ENCODE measurements at regions not wholly inside any gene's neighbourhood (a gene's known extent, or its start where the extent isn't known, plus 50 kb on each side); places are given as distances from the start of the nearest gene placed in this dataset.

GRCh38 chr12:81017792-81018191 is 60.1 kb upstream of the ACSS3 start:
- Histone ChIP-seq H3K9me3 (ENCODE audit: insufficient read depth, low read depth, low read length) (no peaks in the 10 kb centered on the region), H2AFZ (ENCODE audit: low read depth, low read length) (no peak overlapping the region), H3K4me2 (ENCODE audit: low read length) (no peak overlapping the region), H3K9ac (ENCODE audit: low read length) (no peak overlapping the region), H3K79me2 (ENCODE audit: insufficient read depth, low read length) (no peaks in the 10 kb centered on the region), H3K27ac (ENCODE audit: low read depth, low read length) (no peak overlapping the region), H4K20me1 (ENCODE audit: insufficient read depth, low read length) (no peaks in the 10 kb centered on the region), H3K36me3 (ENCODE audit: insufficient read depth, low read length) (no peaks in the 10 kb centered on the region), H3K4me1 (ENCODE audit: insufficient read depth, low read length) (no peaks in the 10 kb centered on the region), H3K27me3 (ENCODE audit: insufficient read depth, low read length) (no peaks in the 10 kb centered on the region), H3K4me3 (ENCODE audit: insufficient read depth, low read depth, low read length) (no peak overlapping the region)
- FAIRE-seq (no peak), DNase-seq (ENCODE audit: low read depth) (no peak)
- Mint-ChIP-seq H3K27me3 (ENCODE audit: low read depth, unreplicated experiment) (no peaks in the 10 kb centered on the region), H3K9me3 (ENCODE audit: unreplicated experiment) (no peaks in the 10 kb centered on the region), H3K36me3 (ENCODE audit: low read depth, unreplicated experiment) (no peaks in the 10 kb centered on the region), H3K4me3 (ENCODE audit: unreplicated experiment) (no peak overlapping the region), H3K27ac (ENCODE audit: unreplicated experiment) (no peak overlapping the region), H3K4me1 (ENCODE audit: low read depth, unreplicated experiment) (peaks cover 3% of the 10 kb centered on the region)
- TF ChIP-seq EZH2 (IDR thresholded peaks at IDR 0.05; ENCODE audit: insufficient read depth, low read length), result no peak
- TF ChIP-seq CTCF (IDR thresholded peaks at IDR 0.05; ENCODE audit: insufficient read depth, low read depth, low read length), result no peak

GRCh38 chr12:81015510-81015909 is 62.4 kb upstream of the ACSS3 start:
- Histone ChIP-seq H3K4me3 (ENCODE audit: insufficient read depth, low read depth, low read length) (no peak overlapping the region), H3K4me1 (ENCODE audit: insufficient read depth, low read length) (no peaks in the 10 kb centered on the region), H4K20me1 (ENCODE audit: insufficient read depth, low read length) (no peaks in the 10 kb centered on the region), H2AFZ (ENCODE audit: low read depth, low read length) (no peak overlapping the region), H3K9me3 (ENCODE audit: insufficient read depth, low read depth, low read length) (no peaks in the 10 kb centered on the region), H3K79me2 (ENCODE audit: insufficient read depth, low read length) (no peaks in the 10 kb centered on the region), H3K27me3 (ENCODE audit: insufficient read depth, low read length) (no peaks in the 10 kb centered on the region), H3K9ac (ENCODE audit: low read length) (no peak overlapping the region), H3K27ac (ENCODE audit: low read depth, low read length) (no peak overlapping the region), H3K4me2 (ENCODE audit: low read length) (no peak overlapping the region), H3K36me3 (ENCODE audit: insufficient read depth, low read length) (no peaks in the 10 kb centered on the region)
- H3K4me3 Mint-ChIP-seq (ENCODE audit: unreplicated experiment), result no peak overlapping the region
- H3K27me3 Mint-ChIP-seq (ENCODE audit: low read depth, unreplicated experiment), result no peaks in the 10 kb centered on the region
- no peaks in the 10 kb centered on the region for H3K9me3 Mint-ChIP-seq (ENCODE audit: unreplicated experiment)
- peaks cover 3% of the 10 kb centered on the region for H3K4me1 Mint-ChIP-seq (ENCODE audit: low read depth, unreplicated experiment)
- no peak overlapping the region for H3K27ac Mint-ChIP-seq (ENCODE audit: unreplicated experiment)
- H3K36me3 Mint-ChIP-seq (ENCODE audit: low read depth, unreplicated experiment), result no peaks in the 10 kb centered on the region
- TF ChIP-seq EZH2 (IDR thresholded peaks at IDR 0.05; ENCODE audit: insufficient read depth, low read length), result no peak
- no peak for TF ChIP-seq CTCF (IDR thresholded peaks at IDR 0.05; ENCODE audit: insufficient read depth, low read depth, low read length)
- FAIRE-seq (no peak), DNase-seq (ENCODE audit: low read depth) (no peak)

GRCh38 chr12:81010641-81011040 is 67.2 kb upstream of the ACSS3 start:
- Histone ChIP-seq H3K27me3 (ENCODE audit: insufficient read depth, low read length) (no peaks in the 10 kb centered on the region), H3K4me1 (ENCODE audit: insufficient read depth, low read length) (no peaks in the 10 kb centered on the region), H2AFZ (ENCODE audit: low read depth, low read length) (no peak overlapping the region), H4K20me1 (ENCODE audit: insufficient read depth, low read length) (no peaks in the 10 kb centered on the region), H3K4me3 (ENCODE audit: insufficient read depth, low read depth, low read length) (no peak overlapping the region), H3K4me2 (ENCODE audit: low read length) (no peak overlapping the region), H3K9me3 (ENCODE audit: insufficient read depth, low read depth, low read length) (no peaks in the 10 kb centered on the region), H3K9ac (ENCODE audit: low read length) (no peak overlapping the region), H3K79me2 (ENCODE audit: insufficient read depth, low read length) (no peaks in the 10 kb centered on the region), H3K36me3 (ENCODE audit: insufficient read depth, low read length) (no peaks in the 10 kb centered on the region), H3K27ac (ENCODE audit: low read depth, low read length) (no peak overlapping the region)
- Mint-ChIP-seq H3K27me3 (ENCODE audit: low read depth, unreplicated experiment) (no peaks in the 10 kb centered on the region), H3K4me1 (ENCODE audit: low read depth, unreplicated experiment) (peaks cover 2% of the 10 kb centered on the region), H3K4me3 (ENCODE audit: unreplicated experiment) (no peak overlapping the region), H3K9me3 (ENCODE audit: unreplicated experiment) (no peaks in the 10 kb centered on the region), H3K36me3 (ENCODE audit: low read depth, unreplicated experiment) (no peaks in the 10 kb centered on the region), H3K27ac (ENCODE audit: unreplicated experiment) (no peak overlapping the region)
- no peak for TF ChIP-seq CTCF (IDR thresholded peaks at IDR 0.05; ENCODE audit: insufficient read depth, low read depth, low read length)
- no peak for TF ChIP-seq EZH2 (IDR thresholded peaks at IDR 0.05; ENCODE audit: insufficient read depth, low read length)
- DNase-seq (ENCODE audit: low read depth), result no peak
- no peak for FAIRE-seq

Measured in astrocyte (in vitro differentiated cells and primary cell).